Fibroblast of lung (primary cell): ENCODE measurements at regions not wholly inside any gene's neighbourhood (a gene's known extent, or its start where the extent isn't known, plus 50 kb on each side); places are given as distances from the start of the nearest gene placed in this dataset.

Experiments used
- DNase-seq, 2 donors: peaks; one replicate each; pipeline versions ENCODE4 v3.0.0 to v3.0.0-alpha.2; 2010; ENCODE audit warnings: low read depth in 2 of 2
- H2AFZ ChIP-seq: 2 replicates; pipeline ENCODE4 v1.5.1; 2012; ENCODE audit warnings: low read length, control low read depth, inconsistent platforms
- H3K27ac ChIP-seq: 2 replicates; pipeline ENCODE4 v1.5.1; 2011; ENCODE audit warnings: low read length, control low read depth; ENCODE audit not compliant: insufficient read depth
- H3K27me3 ChIP-seq: 2 replicates; pipeline ENCODE4 v1.5.1; 2011; ENCODE audit warnings: mild to moderate bottlenecking, low read length; ENCODE audit not compliant: control insufficient read depth, insufficient read depth
- H3K36me3 ChIP-seq: 2 replicates; pipeline ENCODE4 v1.5.1; 2011; ENCODE audit warnings: low read length; ENCODE audit not compliant: control insufficient read depth, insufficient read depth
- H3K4me1 ChIP-seq: 2 replicates; pipeline ENCODE4 v1.5.1; 2011; ENCODE audit warnings: low read length; ENCODE audit not compliant: control insufficient read depth, insufficient read depth; ENCODE audit errors: extremely low read depth
- H3K4me2 ChIP-seq: 2 replicates; pipeline ENCODE4 v1.5.1; 2011; ENCODE audit warnings: low read length, control low read depth; ENCODE audit not compliant: insufficient read depth; ENCODE audit errors: extremely low read depth
- H3K4me3 ChIP-seq, 4 experiments: fragments of 200-600 bp in 1 of 4; sonication (generic) in 1 of 4; replicated peaks in 1 of 4; 2 replicates each; pipeline ENCODE4 v1.5.1; 2011 to 2016; ENCODE audit warnings: low read length in 4 of 4, low read depth in 3 of 4, mild to moderate bottlenecking in 3 of 4, control low read depth in 2 of 4, inconsistent platforms in 1 of 4, mixed read lengths in 1 of 4; ENCODE audit not compliant: insufficient read depth in 1 of 4; ENCODE audit errors: control extremely low read depth in 1 of 4
- H3K79me2 ChIP-seq: 2 replicates; pipeline ENCODE4 v1.5.1; 2012; ENCODE audit warnings: mild to moderate bottlenecking, low read length, inconsistent platforms; ENCODE audit not compliant: control insufficient read depth, insufficient read depth
- H3K9ac ChIP-seq: 2 replicates; pipeline ENCODE4 v1.5.1; 2011; ENCODE audit warnings: mild to moderate bottlenecking, low read length, control low read depth; ENCODE audit not compliant: insufficient read depth
- H3K9me3 ChIP-seq: 2 replicates; pipeline ENCODE4 v1.5.1; 2012; ENCODE audit warnings: low read depth, low read length; ENCODE audit not compliant: control insufficient read depth, insufficient read depth
- H4K20me1 ChIP-seq: 2 replicates; pipeline ENCODE4 v1.5.1; 2011; ENCODE audit warnings: low read length; ENCODE audit not compliant: control insufficient read depth, insufficient read depth; ENCODE audit errors: extremely low read depth
- CTCF ChIP-seq, 2 donors: IDR thresholded peaks in 1 of 2; conservative IDR thresholded peaks in 1 of 2; 1 replicate in 1 of 2; 2 replicates in 1 of 2; pipeline ENCODE4 v1.5.1; 2011 to 2012; ENCODE audit warnings: low read length in 2 of 2, control low read depth in 1 of 2, inconsistent platforms in 1 of 2, low read depth in 1 of 2, mild to moderate bottlenecking in 1 of 2
- EZH2 ChIP-seq: IDR thresholded peaks from 2 replicates; pipeline ENCODE4 v1.5.1; 2012; ENCODE audit warnings: low read length, control low read depth, mild to moderate bottlenecking; ENCODE audit errors: missing control alignments

GRCh38 chr9:95584176-95584575 is 67.4 kb upstream of the PTCH1 start:
- Histone ChIP-seq H3K36me3 (no peaks in the 10 kb centered on the region), H3K79me2 (no peaks in the 10 kb centered on the region), H3K4me1 (no peaks in the 10 kb centered on the region), H2AFZ (no peak overlapping the region), H4K20me1 (no peaks in the 10 kb centered on the region), H3K27ac (no peak overlapping the region), H3K27me3 (peaks cover 2% of the 10 kb centered on the region), H3K4me2 (no peak overlapping the region), H3K4me3 (no peak overlapping the region), H3K9ac (no peak overlapping the region), H3K9me3 (no peaks in the 10 kb centered on the region)
- TF ChIP-seq CTCF (conservative IDR thresholded peaks at IDR 0.05 in 1 of 2, IDR thresholded peaks at IDR 0.05 in 1 of 2; ENCODE audit: low read depth in 1 of 2, low read length in 2 of 2) (no peak), EZH2 (no peak)
- DNase-seq, result no peak

DNA sequence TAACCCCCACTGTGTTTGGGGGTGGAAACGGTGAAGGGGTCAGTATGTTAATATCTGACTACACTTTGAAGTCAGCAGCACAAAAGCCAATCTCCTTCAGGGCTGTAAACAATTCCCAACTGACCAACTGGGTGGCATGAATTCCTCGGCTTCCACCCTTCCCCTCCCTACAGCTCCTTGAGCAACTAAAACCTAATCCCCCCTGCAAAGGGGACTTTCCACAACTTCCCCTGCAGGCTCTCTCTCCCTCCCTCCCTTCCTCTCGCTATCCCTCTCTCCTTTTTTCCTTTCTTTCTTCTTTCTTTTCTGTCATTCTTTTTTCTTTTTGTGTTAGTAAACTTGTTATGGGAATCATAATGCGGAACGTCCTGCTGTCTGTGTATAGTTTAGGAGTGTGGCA is 65.1 kb upstream of the PTCH1 start:
- no peaks in the 10 kb centered on the region for H3K9me3 ChIP-seq
- no peak overlapping the region for H3K9ac ChIP-seq
- no peak overlapping the region for H3K4me2 ChIP-seq
- TF ChIP-seq CTCF (conservative IDR thresholded peaks at IDR 0.05 in 1 of 2, IDR thresholded peaks at IDR 0.05 in 1 of 2; ENCODE audit: low read depth in 1 of 2, low read length in 2 of 2) (no peak), EZH2 (no peak)
- H3K4me1 ChIP-seq, result no peaks in the 10 kb centered on the region
- H2AFZ ChIP-seq, result no peak overlapping the region
- no peak for DNase-seq
- H3K27ac ChIP-seq, result no peak overlapping the region
- H3K36me3 ChIP-seq, result no peaks in the 10 kb centered on the region
- peaks cover 4% of the 10 kb centered on the region for H3K27me3 ChIP-seq
- H3K79me2 ChIP-seq, result no peaks in the 10 kb centered on the region
- H3K4me3 ChIP-seq, result no peak overlapping the region
- no peaks in the 10 kb centered on the region for H4K20me1 ChIP-seq

DNA sequence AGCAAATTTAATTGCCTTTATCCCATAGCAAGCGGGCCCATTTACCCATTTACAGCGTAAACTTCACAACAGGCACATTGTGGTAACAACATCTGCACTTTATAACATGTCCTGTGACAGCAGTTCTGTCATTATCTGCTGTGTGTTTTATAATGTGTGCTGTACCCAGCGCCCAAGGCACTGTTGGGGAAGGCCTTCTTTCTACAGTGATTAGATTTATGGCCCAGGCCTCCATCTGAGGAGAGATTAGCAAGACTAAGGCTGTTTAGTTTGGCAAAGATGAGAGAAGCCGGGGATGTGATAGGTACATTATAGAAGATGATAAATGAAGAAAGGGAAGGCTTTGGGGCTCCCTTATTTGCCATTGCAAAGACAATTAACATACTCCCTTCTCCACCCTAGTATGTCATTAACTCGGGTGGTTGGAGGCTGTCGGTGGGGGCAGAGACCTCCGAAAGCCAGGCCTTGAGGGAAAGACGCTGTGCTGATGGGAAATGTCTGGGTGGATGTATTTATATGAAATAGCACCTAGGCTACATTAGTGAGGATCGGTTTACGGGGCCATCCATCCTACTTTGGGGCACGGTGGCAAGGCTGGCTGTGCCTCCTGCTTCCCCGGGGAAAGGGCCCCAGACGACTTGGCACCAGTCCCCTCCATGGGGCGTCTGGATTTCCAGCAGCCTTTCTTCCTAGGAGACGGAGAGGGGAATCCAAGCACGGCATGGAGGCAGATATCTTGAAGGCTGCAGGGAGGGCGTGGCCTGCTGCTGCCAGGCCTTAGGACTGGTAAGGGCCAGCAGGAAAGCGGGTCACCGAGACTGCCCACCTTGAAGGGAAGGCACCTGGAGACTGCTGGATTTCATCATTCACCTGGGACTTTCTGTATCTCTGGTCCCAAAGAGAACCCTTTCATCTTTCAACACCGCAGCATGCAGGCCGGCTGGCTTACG is 64.3 kb upstream of the PTCH1 start:
- no peaks in the 10 kb centered on the region for H3K36me3 ChIP-seq
- TF ChIP-seq CTCF (conservative IDR thresholded peaks at IDR 0.05 in 1 of 2, IDR thresholded peaks at IDR 0.05 in 1 of 2; ENCODE audit: low read depth in 1 of 2, low read length in 2 of 2) (no peak), EZH2 (no peak)
- no peaks in the 10 kb centered on the region for H4K20me1 ChIP-seq
- H3K4me1 ChIP-seq, result no peaks in the 10 kb centered on the region
- DNase-seq, result no peak
- H2AFZ ChIP-seq, result no peak overlapping the region
- H3K27ac ChIP-seq, result no peak overlapping the region
- peaks cover 4% of the 10 kb centered on the region for H3K27me3 ChIP-seq
- no peak overlapping the region for H3K9ac ChIP-seq
- H3K79me2 ChIP-seq, result no peaks in the 10 kb centered on the region
- no peak overlapping the region for H3K4me2 ChIP-seq
- no peaks in the 10 kb centered on the region for H3K9me3 ChIP-seq
- H3K4me3 ChIP-seq, result no peak overlapping the region
